H9 (cell line): ENCODE measurements at regions not wholly inside any gene's neighbourhood (a gene's known extent, or its start where the extent isn't known, plus 50 kb on each side); places are given as distances from the start of the nearest gene placed in this dataset.

Experiments used
- DNase-seq: peaks from one replicate; pipeline ENCODE4 v3.0.0-alpha.2; 2017
- H2AFZ ChIP-seq: one replicate; pipeline ENCODE4 v1.6.1; 2013; ENCODE audit warnings: mild to moderate bottlenecking, low read length, control low read depth, moderate library complexity
- H2AK5ac ChIP-seq: 2 replicates; pipeline ENCODE4 v1.6.1; 2013; ENCODE audit warnings: low read length, control low read depth, mixed read lengths; ENCODE audit not compliant: insufficient read length
- H2BK120ac ChIP-seq: one replicate; pipeline ENCODE4 v1.6.1; 2013; ENCODE audit warnings: low read depth, mild to moderate bottlenecking, low read length, control low read depth, inconsistent platforms; ENCODE audit not compliant: poor library complexity, severe bottlenecking
- H2BK12ac ChIP-seq: 2 replicates; pipeline ENCODE4 v1.6.1; 2013; ENCODE audit warnings: low read length, control low read depth, mixed read lengths, low read depth; ENCODE audit not compliant: insufficient read length
- H2BK15ac ChIP-seq: 2 replicates; pipeline ENCODE4 v1.6.1; 2013; ENCODE audit warnings: low read depth, low read length, control low read depth
- H2BK20ac ChIP-seq: one replicate; pipeline ENCODE4 v1.6.1; 2013; ENCODE audit warnings: low read depth, mild to moderate bottlenecking, low read length, control low read depth, inconsistent platforms; ENCODE audit not compliant: poor library complexity, severe bottlenecking
- H2BK5ac ChIP-seq: 2 replicates; pipeline ENCODE4 v1.6.1; 2013; ENCODE audit warnings: low read length, control low read depth, mixed read lengths; ENCODE audit not compliant: insufficient read length
- H3K14ac ChIP-seq: 2 replicates; pipeline ENCODE4 v1.6.1; 2013; ENCODE audit warnings: low read length, control low read depth; ENCODE audit not compliant: insufficient read depth
- H3K18ac ChIP-seq: 2 replicates; pipeline ENCODE4 v1.6.1; 2013; ENCODE audit warnings: low read depth, mild to moderate bottlenecking, mixed read lengths, low read length, control low read depth; ENCODE audit not compliant: insufficient read length
- H3K23ac ChIP-seq: 2 replicates; pipeline ENCODE4 v1.6.1; 2013; ENCODE audit warnings: low read length, control low read depth, mixed read lengths, low read depth; ENCODE audit not compliant: insufficient read length
- H3K23me2 ChIP-seq: 2 replicates; pipeline ENCODE4 v1.6.1; 2013; ENCODE audit warnings: low read depth, mild to moderate bottlenecking, mixed read lengths, low read length, control low read depth; ENCODE audit not compliant: insufficient read length, poor library complexity, severe bottlenecking
- H3K27ac ChIP-seq: 2 replicates; pipeline ENCODE4 v1.5.1; 2013; ENCODE audit warnings: low read length, control low read depth, mixed read lengths, low read depth; ENCODE audit not compliant: insufficient read length
- H3K27me3 ChIP-seq: 2 replicates; pipeline ENCODE4 v1.6.1; 2013; ENCODE audit warnings: low read length, control low read depth, inconsistent platforms; ENCODE audit not compliant: insufficient read depth
- H3K4ac ChIP-seq: 2 replicates; pipeline ENCODE4 v1.6.1; 2013; ENCODE audit warnings: low read depth, mild to moderate bottlenecking, control low read depth, inconsistent platforms, low read length, moderate library complexity
- H3K4me1 ChIP-seq: 2 replicates; pipeline ENCODE4 v1.6.1; 2013; ENCODE audit warnings: low read length, control low read depth, inconsistent platforms; ENCODE audit not compliant: insufficient read depth
- H3K4me2 ChIP-seq: 2 replicates; pipeline ENCODE4 v1.6.1; 2013; ENCODE audit warnings: low read length, control low read depth, mixed read lengths; ENCODE audit not compliant: insufficient read length, insufficient read depth
- H3K56ac ChIP-seq: 2 replicates; pipeline ENCODE4 v1.6.1; 2013; ENCODE audit warnings: low read depth, mild to moderate bottlenecking, mixed read lengths, low read length, control low read depth; ENCODE audit not compliant: insufficient read length
- H3K79me1 ChIP-seq: 2 replicates; pipeline ENCODE4 v1.6.1; 2013; ENCODE audit warnings: low read depth, mild to moderate bottlenecking, moderate library complexity, low read length, control low read depth, inconsistent platforms; ENCODE audit not compliant: insufficient read depth, poor library complexity, severe bottlenecking
- H3K79me2 ChIP-seq: 2 replicates; pipeline ENCODE4 v1.6.1; 2013; ENCODE audit warnings: low read length, control low read depth, inconsistent platforms; ENCODE audit not compliant: insufficient read depth
- H3K9ac ChIP-seq: 2 replicates; pipeline ENCODE4 v1.6.1; 2013; ENCODE audit warnings: low read length, control low read depth, mixed read lengths; ENCODE audit not compliant: insufficient read length; ENCODE audit errors: extremely low read depth
- H3K9me3 ChIP-seq: one replicate; pipeline ENCODE4 v1.6.1; 2013; ENCODE audit warnings: low read depth, low read length, inconsistent platforms; ENCODE audit not compliant: control insufficient read depth
- H3T11ph ChIP-seq: one replicate; pipeline ENCODE4 v1.6.1; 2013; ENCODE audit warnings: mild to moderate bottlenecking, low read length, control low read depth, inconsistent platforms
- H4K20me1 ChIP-seq: one replicate; pipeline ENCODE4 v1.6.1; 2013; ENCODE audit not compliant: control insufficient read depth, insufficient read length, insufficient read depth
- H4K5ac ChIP-seq: 2 replicates; pipeline ENCODE4 v1.6.1; 2013; ENCODE audit warnings: low read depth, mild to moderate bottlenecking, mixed read lengths, low read length, control low read depth; ENCODE audit not compliant: insufficient read length
- H4K8ac ChIP-seq: replicated peaks from 2 replicates; pipeline ENCODE4 v1.6.1; 2013; ENCODE audit warnings: low read length, control low read depth, mixed read lengths, low read depth; ENCODE audit not compliant: insufficient read length
- H4K91ac ChIP-seq: 2 replicates; pipeline ENCODE4 v1.6.1; 2013; ENCODE audit warnings: low read depth, mild to moderate bottlenecking, moderate library complexity, mixed read lengths, low read length, control low read depth; ENCODE audit not compliant: insufficient read length
- H3K27ac Mint-ChIP-seq, 3 experiments: 2 replicates in 2 of 3; 3 replicates in 1 of 3; pipeline ENCODE4 v1.8.0; 2020 to 2021; ENCODE audit warnings: mixed read lengths in 3 of 3, mild to moderate bottlenecking in 1 of 3, moderate library complexity in 1 of 3
- H3K27me3 Mint-ChIP-seq: 2 replicates; pipeline ENCODE4 v1.8.0; 2021; ENCODE audit warnings: low read depth, mild to moderate bottlenecking, moderate library complexity, mixed read lengths
- H3K36me3 Mint-ChIP-seq, 3 experiments: 2 replicates in 2 of 3; 3 replicates in 1 of 3; pipeline ENCODE4 v1.8.0; 2020 to 2021; ENCODE audit warnings: low read depth in 3 of 3, mixed read lengths in 3 of 3; ENCODE audit not compliant: insufficient read depth in 1 of 3
- H3K4me1 Mint-ChIP-seq, 2 experiments: 2 replicates each; pipeline ENCODE4 v1.8.0; 2020; ENCODE audit warnings: mixed read lengths in 2 of 2
- H3K4me3 Mint-ChIP-seq, 2 experiments: 2 replicates in 1 of 2; 3 replicates in 1 of 2; pipeline ENCODE4 v1.8.0; 2020 to 2021; ENCODE audit warnings: mild to moderate bottlenecking in 2 of 2, mixed read lengths in 2 of 2, moderate library complexity in 1 of 2
- H3K9me3 Mint-ChIP-seq, 2 experiments: 2 replicates in 1 of 2; 3 replicates in 1 of 2; pipeline ENCODE4 v1.8.0; 2020; ENCODE audit warnings: mild to moderate bottlenecking in 2 of 2, mixed read lengths in 2 of 2, moderate library complexity in 1 of 2
- CTCF ChIP-seq: fragments of 200-600 bp; sonication (generic); conservative IDR thresholded peaks from 3 replicates; pipeline ENCODE4 v1.8.0; 2021; ENCODE audit warnings: antibody characterized with exemption, mild to moderate bottlenecking

GRCh38 chr1:194071205-194071604, 884.8 kb upstream of the B3GALT2 start:
- Histone ChIP-seq H3T11ph (no peak overlapping the region), H2BK12ac (no peak overlapping the region), H2AK5ac (no peak overlapping the region), H2BK20ac (no peak overlapping the region), H3K23ac (no peak overlapping the region), H3K9me3 (no peaks in the 10 kb centered on the region), H3K79me2 (no peaks in the 10 kb centered on the region), H3K9ac (no peak overlapping the region), H2BK5ac (no peak overlapping the region), H3K23me2 (no peaks in the 10 kb centered on the region), H3K4ac (no peak overlapping the region), H4K8ac (no peak overlapping the region), H2AFZ (no peak overlapping the region), H2BK120ac (no peak overlapping the region), H3K18ac (no peak overlapping the region), H4K20me1 (no peaks in the 10 kb centered on the region), H3K27me3 (no peaks in the 10 kb centered on the region), H3K14ac (no peak overlapping the region), H3K4me2 (no peak overlapping the region), H3K27ac (no peak overlapping the region), H3K56ac (no peak overlapping the region), H4K91ac (no peak overlapping the region), H2BK15ac (no peak overlapping the region), H3K79me1 (no peaks in the 10 kb centered on the region), H3K4me1 (no peaks in the 10 kb centered on the region), H4K5ac (no peak overlapping the region)
- no peak for TF ChIP-seq CTCF
- no peak overlapping the region for H3K27ac Mint-ChIP-seq
- H3K4me3 Mint-ChIP-seq, result no peak overlapping the region
- peaks cover 0 to 2% of the 10 kb centered on the region in 2 experiments; a peak in 1 of 4 replicates for H3K4me1 Mint-ChIP-seq
- no peaks in the 10 kb centered on the region for H3K36me3 Mint-ChIP-seq
- no peaks in the 10 kb centered on the region for H3K27me3 Mint-ChIP-seq
- DNase-seq, result no peak
- peaks cover 0 to 2% of the 10 kb centered on the region in 2 experiments; a peak in 1 of 5 replicates for H3K9me3 Mint-ChIP-seq
